Neural cell (in vitro differentiated cells): ENCODE measurements at regions not wholly inside any gene's neighbourhood (a gene's known extent, or its start where the extent isn't known, plus 50 kb on each side); places are given as distances from the start of the nearest gene placed in this dataset.

ENCODE experiments used
- H2AFZ ChIP-seq: fragments of 200-600, 300-800 bp; sonication (generic), shearing (Covaris generic); 2 replicates; pipeline ENCODE4 v1.6.0; 2014; ENCODE audit warnings: low read depth, mild to moderate bottlenecking, antibody characterized with exemption, low read length, moderate library complexity
- H3F3A ChIP-seq: fragments of 200-600 bp; shearing (Covaris generic); 2 replicates; pipeline ENCODE4 v1.6.1; 2016; ENCODE audit warnings: mild to moderate bottlenecking, moderate library complexity, mixed read lengths, antibody characterized with exemption, low read length; ENCODE audit not compliant: insufficient read depth, poor library complexity, severe bottlenecking
- H3K27ac ChIP-seq: fragments of 200-600, 300-800 bp; sonication (generic), shearing (Covaris generic); 2 replicates; pipeline ENCODE4 v1.5.1; 2014; ENCODE audit warnings: mild to moderate bottlenecking, low read length, moderate library complexity
- H3K27me3 ChIP-seq: fragments of 300-800, 200-600 bp; sonication (generic), shearing (Covaris generic); 2 replicates; pipeline ENCODE4 v1.6.0; 2014; ENCODE audit warnings: mild to moderate bottlenecking, low read depth, low read length, moderate library complexity; ENCODE audit not compliant: insufficient read depth
- H3K36me3 ChIP-seq: fragments of 300-800, 200-600 bp; sonication (generic), shearing (Covaris generic); 2 replicates; pipeline ENCODE4 v1.5.1; 2014; ENCODE audit warnings: mild to moderate bottlenecking, antibody characterized with exemption, low read length, moderate library complexity; ENCODE audit not compliant: insufficient read depth
- H3K4me2 ChIP-seq: fragments of 300-800, 200-600 bp; sonication (generic), shearing (Covaris generic); 2 replicates; pipeline ENCODE4 v1.6.0; 2014; ENCODE audit warnings: mild to moderate bottlenecking, low read length
- H3K4me3 ChIP-seq: fragments of 300-800, 200-600 bp; sonication (generic), shearing (Covaris generic); 2 replicates; pipeline ENCODE4 v1.5.1; 2014; ENCODE audit warnings: mild to moderate bottlenecking, low read length, moderate library complexity
- H3K79me2 ChIP-seq: fragments of 200-600 bp; shearing (Covaris generic); replicated peaks from 2 replicates; pipeline ENCODE4 v1.6.0; 2014; ENCODE audit warnings: mild to moderate bottlenecking, low read length, moderate library complexity; ENCODE audit not compliant: insufficient read depth
- H3K9ac ChIP-seq: fragments of 300-800, 200-600 bp; sonication (generic), shearing (Covaris generic); 2 replicates; pipeline ENCODE4 v1.6.1; 2016; ENCODE audit warnings: mild to moderate bottlenecking, low read length, mixed read lengths
- H3K9me2 ChIP-seq: fragments of 200-600 bp; shearing (Covaris generic); 2 replicates; pipeline ENCODE4 v1.6.1; 2016; ENCODE audit warnings: mild to moderate bottlenecking, low read length, mixed read lengths; ENCODE audit not compliant: insufficient read depth
- H3K9me3 ChIP-seq: fragments of 200-600, 300-800 bp; sonication (generic), shearing (Covaris generic); 2 replicates; pipeline ENCODE4 v1.6.1; 2016; ENCODE audit warnings: mild to moderate bottlenecking, mixed run types, low read length, moderate library complexity, mixed read lengths
- H4K20me1 ChIP-seq: fragments of 200-600 bp; shearing (Covaris generic); 2 replicates; pipeline ENCODE4 v1.6.1; 2016; ENCODE audit warnings: mild to moderate bottlenecking, mixed run types; ENCODE audit not compliant: insufficient read depth
- EP300 ChIP-seq: fragments of 450-650 bp; conservative IDR thresholded peaks from 2 replicates; pipeline ENCODE4 v1.6.1; 2014; ENCODE audit warnings: antibody characterized with exemption, mild to moderate bottlenecking, moderate library complexity; ENCODE audit not compliant: poor library complexity, severe bottlenecking
- EZH2 ChIP-seq: fragments of 200-600, 300-800 bp; shearing (Covaris generic), sonication (generic); IDR thresholded peaks from 2 replicates; pipeline ENCODE4 v1.6.1; 2014; ENCODE audit warnings: antibody characterized with exemption, low read length, borderline replicate concordance, mild to moderate bottlenecking; ENCODE audit not compliant: insufficient read depth, poor library complexity, severe bottlenecking
- MXI1 ChIP-seq: fragments of 450-650 bp; conservative IDR thresholded peaks from 2 replicates; pipeline ENCODE4 v1.6.1; 2014; ENCODE audit warnings: antibody characterized with exemption, mild to moderate bottlenecking; ENCODE audit not compliant: poor library complexity, severe bottlenecking
- POLR2AphosphoS5 ChIP-seq: IDR thresholded peaks from 2 replicates; pipeline ENCODE4 v1.6.1; 2012
- RAD21 ChIP-seq: fragments of 450-650 bp; conservative IDR thresholded peaks from 2 replicates; pipeline ENCODE4 v1.6.1; 2014; ENCODE audit warnings: antibody characterized with exemption, mild to moderate bottlenecking, moderate library complexity
- SMC3 ChIP-seq: fragments of 450-650 bp; conservative IDR thresholded peaks from 2 replicates; pipeline ENCODE4 v1.6.1; 2014; ENCODE audit warnings: antibody characterized with exemption, mild to moderate bottlenecking, moderate library complexity; ENCODE audit not compliant: poor library complexity
- TAF1 ChIP-seq: IDR thresholded peaks from 2 replicates; pipeline ENCODE4 v1.6.1; 2012; ENCODE audit warnings: low read depth
- TF ChIP-seq, protein P1 (sequence below): fragments of 450-650 bp; IDR thresholded peaks from 2 replicates; pipeline ENCODE4 v1.5.1; 2014; ENCODE audit warnings: antibody characterized with exemption, mild to moderate bottlenecking, moderate library complexity; ENCODE audit not compliant: poor library complexity, severe bottlenecking
- TF ChIP-seq, protein P2 (sequence below): IDR thresholded peaks from 2 replicates; pipeline ENCODE4 v1.6.1; 2012; ENCODE audit warnings: borderline replicate concordance

DNA sequence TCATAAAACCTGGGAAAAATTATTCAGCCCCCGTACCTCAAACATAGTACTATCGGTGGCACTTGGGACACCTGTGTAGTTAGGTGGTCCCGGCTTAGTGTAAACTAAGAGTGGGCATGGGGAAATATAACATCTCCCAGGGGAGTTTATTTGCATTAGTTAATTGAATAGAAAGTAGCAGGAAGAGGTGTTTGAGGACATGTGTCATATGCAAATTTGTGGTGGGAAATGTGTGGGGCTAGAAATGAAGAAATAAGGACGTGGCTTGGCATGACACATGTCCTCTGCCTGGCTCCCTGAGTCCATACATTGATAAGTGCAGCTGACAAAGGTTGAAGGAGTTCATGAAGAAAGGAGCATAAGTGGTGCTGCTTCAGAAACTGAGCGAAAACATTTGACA is 483.6 kb downstream of the SH2D1A start:
- Histone ChIP-seq H3K4me2 (no peak overlapping the region), H3F3A (no peaks in the 10 kb centered on the region), H3K27ac (no peak overlapping the region), H3K79me2 (no peaks in the 10 kb centered on the region), H3K4me3 (no peak overlapping the region), H3K9me3 (no peaks in the 10 kb centered on the region), H3K9me2 (no peaks in the 10 kb centered on the region), H3K36me3 (no peaks in the 10 kb centered on the region), H3K27me3 (no peaks in the 10 kb centered on the region), H4K20me1 (no peaks in the 10 kb centered on the region), H2AFZ (no peak overlapping the region), H3K9ac (no peak overlapping the region)
- TF ChIP-seq TAF1 (no peak), MXI1 (no peak)
- TF ChIP-seq, protein P1, sequence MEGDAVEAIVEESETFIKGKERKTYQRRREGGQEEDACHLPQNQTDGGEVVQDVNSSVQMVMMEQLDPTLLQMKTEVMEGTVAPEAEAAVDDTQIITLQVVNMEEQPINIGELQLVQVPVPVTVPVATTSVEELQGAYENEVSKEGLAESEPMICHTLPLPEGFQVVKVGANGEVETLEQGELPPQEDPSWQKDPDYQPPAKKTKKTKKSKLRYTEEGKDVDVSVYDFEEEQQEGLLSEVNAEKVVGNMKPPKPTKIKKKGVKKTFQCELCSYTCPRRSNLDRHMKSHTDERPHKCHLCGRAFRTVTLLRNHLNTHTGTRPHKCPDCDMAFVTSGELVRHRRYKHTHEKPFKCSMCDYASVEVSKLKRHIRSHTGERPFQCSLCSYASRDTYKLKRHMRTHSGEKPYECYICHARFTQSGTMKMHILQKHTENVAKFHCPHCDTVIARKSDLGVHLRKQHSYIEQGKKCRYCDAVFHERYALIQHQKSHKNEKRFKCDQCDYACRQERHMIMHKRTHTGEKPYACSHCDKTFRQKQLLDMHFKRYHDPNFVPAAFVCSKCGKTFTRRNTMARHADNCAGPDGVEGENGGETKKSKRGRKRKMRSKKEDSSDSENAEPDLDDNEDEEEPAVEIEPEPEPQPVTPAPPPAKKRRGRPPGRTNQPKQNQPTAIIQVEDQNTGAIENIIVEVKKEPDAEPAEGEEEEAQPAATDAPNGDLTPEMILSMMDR: no peak

DNA sequence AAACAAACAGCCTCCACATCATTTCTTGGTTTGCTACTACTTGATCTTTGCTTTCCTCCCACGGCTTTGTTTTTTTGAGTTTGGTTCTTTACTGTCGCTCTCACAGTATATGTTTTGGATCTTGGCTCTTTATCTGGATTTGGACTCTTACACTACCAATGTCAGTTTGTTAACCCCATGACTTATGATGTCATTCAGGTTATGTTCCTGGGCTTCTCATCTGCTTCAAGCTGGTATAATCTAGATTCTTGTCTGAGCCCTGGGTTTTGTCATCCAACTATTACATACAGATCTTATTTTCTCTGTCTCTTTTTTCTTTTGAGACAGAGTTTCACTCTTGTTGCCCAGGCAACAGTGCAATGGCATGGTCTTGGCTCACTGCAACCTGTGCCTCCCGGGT is 482.9 kb upstream of the TEX13C start:
- H3K36me3 ChIP-seq: no peaks in the 10 kb centered on the region
- no peaks in the 10 kb centered on the region for H4K20me1 ChIP-seq
- no peak overlapping the region for H3K27ac ChIP-seq
- H3K9me2 ChIP-seq: no peaks in the 10 kb centered on the region
- no peaks in the 10 kb centered on the region for H3K27me3 ChIP-seq
- no peak overlapping the region for H3K9ac ChIP-seq
- H2AFZ ChIP-seq: no peak overlapping the region
- no peaks in the 10 kb centered on the region for H3K9me3 ChIP-seq
- no peak overlapping the region for H3K4me2 ChIP-seq
- no peaks in the 10 kb centered on the region for H3F3A ChIP-seq
- H3K79me2 ChIP-seq: no peaks in the 10 kb centered on the region
- TF ChIP-seq TAF1 (no peak), MXI1 (no peak), POLR2AphosphoS5 (no peak), EZH2 (no peak), RAD21 (no peak), SMC3 (no peak), EP300 (no peak)
- TF ChIP-seq, protein P1: no peak
- TF ChIP-seq, protein P2, sequence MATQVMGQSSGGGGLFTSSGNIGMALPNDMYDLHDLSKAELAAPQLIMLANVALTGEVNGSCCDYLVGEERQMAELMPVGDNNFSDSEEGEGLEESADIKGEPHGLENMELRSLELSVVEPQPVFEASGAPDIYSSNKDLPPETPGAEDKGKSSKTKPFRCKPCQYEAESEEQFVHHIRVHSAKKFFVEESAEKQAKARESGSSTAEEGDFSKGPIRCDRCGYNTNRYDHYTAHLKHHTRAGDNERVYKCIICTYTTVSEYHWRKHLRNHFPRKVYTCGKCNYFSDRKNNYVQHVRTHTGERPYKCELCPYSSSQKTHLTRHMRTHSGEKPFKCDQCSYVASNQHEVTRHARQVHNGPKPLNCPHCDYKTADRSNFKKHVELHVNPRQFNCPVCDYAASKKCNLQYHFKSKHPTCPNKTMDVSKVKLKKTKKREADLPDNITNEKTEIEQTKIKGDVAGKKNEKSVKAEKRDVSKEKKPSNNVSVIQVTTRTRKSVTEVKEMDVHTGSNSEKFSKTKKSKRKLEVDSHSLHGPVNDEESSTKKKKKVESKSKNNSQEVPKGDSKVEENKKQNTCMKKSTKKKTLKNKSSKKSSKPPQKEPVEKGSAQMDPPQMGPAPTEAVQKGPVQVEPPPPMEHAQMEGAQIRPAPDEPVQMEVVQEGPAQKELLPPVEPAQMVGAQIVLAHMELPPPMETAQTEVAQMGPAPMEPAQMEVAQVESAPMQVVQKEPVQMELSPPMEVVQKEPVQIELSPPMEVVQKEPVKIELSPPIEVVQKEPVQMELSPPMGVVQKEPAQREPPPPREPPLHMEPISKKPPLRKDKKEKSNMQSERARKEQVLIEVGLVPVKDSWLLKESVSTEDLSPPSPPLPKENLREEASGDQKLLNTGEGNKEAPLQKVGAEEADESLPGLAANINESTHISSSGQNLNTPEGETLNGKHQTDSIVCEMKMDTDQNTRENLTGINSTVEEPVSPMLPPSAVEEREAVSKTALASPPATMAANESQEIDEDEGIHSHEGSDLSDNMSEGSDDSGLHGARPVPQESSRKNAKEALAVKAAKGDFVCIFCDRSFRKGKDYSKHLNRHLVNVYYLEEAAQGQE: no peak
- no peak overlapping the region for H3K4me3 ChIP-seq
